HCT116 (cell line): ENCODE measurements at regions not wholly inside any gene's neighbourhood (a gene's known extent, or its start where the extent isn't known, plus 50 kb on each side); places are given as distances from the start of the nearest gene placed in this dataset.

Experiments used
- ATAC-seq: fragments of 200-7000 bp; cut with Tn5 transposase; 2 replicates; pipeline ENCODE4 v1.9.1; 2020; ENCODE audit warnings: mild to moderate bottlenecking, moderate library complexity
- BruUV-seq: library from RNA; stranded (reverse); fragments of 400-500 nt; replicated peaks from 2 replicates; lab custom pipeline; 2021; lab: Mats Ljungman, UMichigan
- CTCF ChIA-PET: fragments of 300-600 bp; sonication (Branson Sonifier 250); formaldehyde crosslinking; loops from one replicate; lab custom pipeline; 2021; ENCODE audit warnings: antibody characterized with exemption; lab: Charles Lee
- POLR2A ChIA-PET: fragments of 300-600, 350-600 bp; sonication (Branson Sonifier 250); formaldehyde crosslinking; loops from one replicate; lab custom pipeline; 2021; ENCODE audit warnings: antibody characterized with exemption; lab: Charles Lee
- RAD21 ChIA-PET, 2 experiments: fragments of 300-600 bp; sonication (Branson Sonifier 250); formaldehyde crosslinking; loops; one replicate each; lab custom pipeline; 2023; ENCODE audit warnings: low total read pairs in 2 of 2; ENCODE audit not compliant: uncharacterized antibody in 2 of 2, unreplicated experiment in 2 of 2, low non-redundant PET in 1 of 2; lab: Charles Lee
- DNase-seq: peaks from one replicate; pipeline ENCODE4 v3.0.0-alpha.2; 2010; ENCODE audit warnings: low read depth, low spot score
- H2AFZ ChIP-seq: fragments of 200-600 bp; shearing (Covaris generic), sonication (generic); 2 replicates; pipeline ENCODE4 v1.6.1; 2017; ENCODE audit warnings: low read depth, mixed run types, mixed read lengths, antibody characterized with exemption, low read length; ENCODE audit not compliant: poor library complexity, severe bottlenecking
- H3K27ac ChIP-seq: 2 replicates; pipeline ENCODE4 v1.5.1; 2012; ENCODE audit warnings: low read depth, low read length
- H3K27me3 ChIP-seq: fragments of 200-600 bp; sonication (generic); 2 replicates; pipeline ENCODE4 v1.6.1; 2016; ENCODE audit warnings: mixed run types, low read length, mixed read lengths; ENCODE audit not compliant: insufficient read depth
- H3K36me3 ChIP-seq, 2 experiments: fragments of 200-500 bp in 1 of 2; fragments of 200-600 bp in 1 of 2; sonication (Bioruptor generic) in 1 of 2; sonication (generic) in 1 of 2; 2 replicates each; pipeline versions ENCODE4 v1.5.1 to v1.6.1; 2014 to 2016; ENCODE audit warnings: low read length in 2 of 2, inconsistent platforms in 1 of 2, mixed read lengths in 1 of 2, mixed run types in 1 of 2; ENCODE audit not compliant: insufficient read depth in 2 of 2, control insufficient read depth in 1 of 2
- H3K4me1 ChIP-seq, 2 experiments: fragments of 200-600 bp in 1 of 2; sonication (generic) in 1 of 2; 2 replicates each; pipeline versions ENCODE4 v1.5.1 to v1.6.1; 2012 to 2017; ENCODE audit warnings: low read length in 2 of 2, inconsistent platforms in 1 of 2, mild to moderate bottlenecking in 1 of 2, mixed read lengths in 1 of 2, mixed run types in 1 of 2, moderate library complexity in 1 of 2; ENCODE audit not compliant: insufficient read depth in 2 of 2, control insufficient read depth in 1 of 2
- H3K4me2 ChIP-seq: fragments of 200-600 bp; sonication (generic); 2 replicates; pipeline ENCODE4 v1.6.1; 2017; ENCODE audit warnings: mixed run types, low read length, mixed read lengths
- H3K4me3 ChIP-seq, 2 experiments: fragments of 200-600 bp in 1 of 2; sonication (generic) in 1 of 2; replicated peaks in 1 of 2; 2 replicates each; pipeline ENCODE4 v1.5.1; 2011 to 2016; ENCODE audit warnings: low read length in 2 of 2, control low read depth in 1 of 2, low read depth in 1 of 2, mild to moderate bottlenecking in 1 of 2, mixed read lengths in 1 of 2, mixed run types in 1 of 2
- H3K79me2 ChIP-seq: fragments of 200-600 bp; sonication (generic); 2 replicates; pipeline ENCODE4 v1.6.1; 2017; ENCODE audit warnings: mild to moderate bottlenecking, mixed run types, low read length, moderate library complexity, mixed read lengths; ENCODE audit not compliant: insufficient read depth
- H3K9ac ChIP-seq: fragments of 200-600 bp; sonication (generic); 2 replicates; pipeline ENCODE4 v1.6.1; 2016; ENCODE audit warnings: low read length, mixed read lengths
- H3K9me2 ChIP-seq: fragments of 200-600 bp; sonication (generic), shearing (Covaris generic); 2 replicates; pipeline ENCODE4 v1.6.1; 2017; ENCODE audit warnings: mixed run types, mild to moderate bottlenecking, moderate library complexity; ENCODE audit not compliant: insufficient read depth
- H3K9me3 ChIP-seq, 2 experiments: fragments of 200-500 bp in 1 of 2; fragments of 200-600 bp in 1 of 2; sonication (Bioruptor generic) in 1 of 2; sonication (generic) in 1 of 2; 2 replicates each; pipeline ENCODE4 v1.6.1; 2014 to 2017; ENCODE audit warnings: low read length in 2 of 2, mixed read lengths in 2 of 2, inconsistent platforms in 1 of 2, low read depth in 1 of 2, mild to moderate bottlenecking in 1 of 2, mixed run types in 1 of 2, moderate library complexity in 1 of 2; ENCODE audit not compliant: control insufficient read depth in 1 of 2, insufficient read depth in 1 of 2
- H4K20me1 ChIP-seq: fragments of 200-600 bp; sonication (generic), shearing (Covaris generic); 2 replicates; pipeline ENCODE4 v1.6.1; 2017; ENCODE audit warnings: mixed run types, mild to moderate bottlenecking, moderate library complexity; ENCODE audit not compliant: insufficient read depth
- CBX3 ChIP-seq: IDR thresholded peaks from 2 replicates; pipeline ENCODE4 v1.6.1; 2012; ENCODE audit warnings: low read depth
- CEBPB ChIP-seq: IDR thresholded peaks from 2 replicates; pipeline ENCODE4 v1.6.1; 2012; ENCODE audit warnings: low read depth
- CTCF ChIP-seq, 3 experiments: fragments of 200-600 bp in 1 of 3; sonication (generic) in 1 of 3; IDR thresholded peaks in 2 of 3; conservative IDR thresholded peaks in 1 of 3; 2 replicates each; pipeline ENCODE4 v1.5.1; 2012 to 2017; ENCODE audit warnings: low read depth in 2 of 3, low read length in 2 of 3, antibody characterized with exemption in 1 of 3, borderline replicate concordance in 1 of 3, control low read depth in 1 of 3, mild to moderate bottlenecking in 1 of 3, mixed read lengths in 1 of 3, mixed run types in 1 of 3, moderate library complexity in 1 of 3; ENCODE audit not compliant: insufficient read depth in 1 of 3
- EGR1 ChIP-seq: IDR thresholded peaks from 2 replicates; pipeline ENCODE4 v1.6.1; 2012; ENCODE audit warnings: low read depth
- ELF1 ChIP-seq: IDR thresholded peaks from 2 replicates; pipeline ENCODE4 v1.6.1; 2012; ENCODE audit warnings: low read depth, borderline replicate concordance
- EZH2 ChIP-seq: fragments of 200-600 bp; sonication (generic); IDR thresholded peaks from 2 replicates; pipeline ENCODE4 v1.6.1; 2017; ENCODE audit warnings: antibody characterized with exemption, mixed run types
- EZH2phosphoT487 ChIP-seq: fragments of 200-600 bp; IDR thresholded peaks from 2 replicates; pipeline ENCODE4 v1.6.1; 2018; ENCODE audit warnings: antibody characterized with exemption, borderline replicate concordance
- JUND ChIP-seq: IDR thresholded peaks from 2 replicates; pipeline ENCODE4 v1.6.1; 2012
- MAX ChIP-seq: IDR thresholded peaks from 2 replicates; pipeline ENCODE4 v1.6.1; 2012
- POLR2A ChIP-seq: IDR thresholded peaks from 2 replicates; pipeline ENCODE4 v1.7.0; 2011; ENCODE audit warnings: borderline replicate concordance; ENCODE audit not compliant: insufficient read depth, insufficient read length; ENCODE audit errors: extremely low read depth
- REST ChIP-seq: IDR thresholded peaks from 2 replicates; pipeline ENCODE4 v1.6.1; 2012; ENCODE audit warnings: low read depth
- SIN3A ChIP-seq: IDR thresholded peaks from 2 replicates; pipeline ENCODE4 v1.6.1; 2012; ENCODE audit warnings: low read depth
- SRF ChIP-seq: IDR thresholded peaks from 2 replicates; pipeline ENCODE4 v1.6.1; 2012; ENCODE audit warnings: low read depth
- ZBTB33 ChIP-seq: IDR thresholded peaks from 2 replicates; pipeline ENCODE4 v1.6.1; 2011; ENCODE audit warnings: mild to moderate bottlenecking, low read length, moderate library complexity; ENCODE audit not compliant: insufficient replicate concordance; ENCODE audit errors: extremely low read depth
- ZFX ChIP-seq: fragments of 450-650 bp; IDR thresholded peaks from 2 replicates; pipeline ENCODE4 v1.6.1; 2017
- ZNF274 ChIP-seq: fragments of 200-500 bp; sonication (Bioruptor generic); IDR thresholded peaks from 2 replicates; pipeline ENCODE4 v1.6.1; 2014; ENCODE audit warnings: mild to moderate bottlenecking, low read depth, low read length, inconsistent platforms
- intact Hi-C: fragments of 100-400 bp; cut with micrococcal nuclease; formaldehyde crosslinking; loops from 2 replicates; pipeline ENCODE4 v1.10.0; 2022

GRCh38 chr1:4597020-4597419, 57.4 kb upstream of the AJAP1 start:
- Histone ChIP-seq H4K20me1 (no peaks in the 10 kb centered on the region), H3K4me3 (no peak overlapping the region), H3K4me1 (no peaks in the 10 kb centered on the region), H2AFZ (no peak overlapping the region), H3K27ac (no peak overlapping the region), H3K36me3 (no peaks in the 10 kb centered on the region), H3K27me3 (no peaks in the 10 kb centered on the region), H3K9me2 (no peaks in the 10 kb centered on the region), H3K4me2 (no peak overlapping the region), H3K79me2 (no peaks in the 10 kb centered on the region), H3K9me3 (no peaks in the 10 kb centered on the region), H3K9ac (no peak overlapping the region)
- POLR2A ChIA-PET = no interaction called here
- no peak for ATAC-seq
- no TSS peak for BruUV-seq
- no peak for DNase-seq
- CTCF ChIA-PET = no interaction called here
- TF ChIP-seq CTCF (IDR thresholded peaks at IDR 0.05 in 2 of 3, conservative IDR thresholded peaks at IDR 0.05 in 1 of 3; ENCODE audit: borderline replicate concordance in 1 of 3, insufficient read depth in 1 of 3, low read depth in 2 of 3, low read length in 2 of 3) (no peak), EGR1 (no peak), ZFX (no peak), SIN3A (no peak), ELF1 (no peak), EZH2 (no peak), POLR2A (no peak), REST (no peak), ZNF274 (no peak), EZH2phosphoT487 (no peak), JUND (no peak), MAX (no peak), ZBTB33 (no peak), SRF (no peak), CBX3 (no peak), CEBPB (no peak)
- RAD21 ChIA-PET = no interaction called here
- intact Hi-C loops = no loop called here
